HG02973 (cell line): ENCODE measurements at regions not wholly inside any gene's neighbourhood (a gene's known extent, or its start where the extent isn't known, plus 50 kb on each side); places are given as distances from the start of the nearest gene placed in this dataset.
"Not testable (repeated sequence)": the region's sequence is repeated elsewhere in the genome, so short reads cannot be mapped to it uniquely, and the experiment has no call there.

ENCODE experiments used
- ATAC-seq: cut with Tn5 transposase; IDR thresholded peaks from one replicate; pipeline ENCODE4 v1.9.1; 2021; ENCODE audit warnings: moderate library complexity; ENCODE audit not compliant: unreplicated experiment

DNA sequence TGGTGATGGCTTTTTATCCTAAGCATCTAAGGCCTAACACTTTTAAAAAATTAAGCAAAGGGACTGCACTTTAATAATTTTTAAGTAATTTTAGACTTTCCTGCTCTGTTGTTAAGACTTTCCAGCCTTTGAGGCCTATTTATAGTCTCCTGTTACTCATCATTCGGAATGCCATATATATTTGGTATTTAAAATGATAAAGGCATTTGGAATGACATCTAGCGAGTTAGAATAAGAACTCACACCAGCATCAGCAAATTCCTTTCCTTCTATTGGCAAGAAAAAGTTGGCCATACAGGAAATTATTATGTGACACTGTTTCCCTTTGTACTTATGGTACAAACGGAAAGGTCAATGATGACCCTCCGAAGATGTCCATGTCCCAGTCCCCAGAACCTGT, 88.1 kb upstream of the STMND1 start:
- ATAC-seq, result no peak

GRCh38 chr6:17012421-17013225, 89.2 kb upstream of the STMND1 start:
- ATAC-seq, result no peak

- ATAC-seq, result no peak
Measured at GRCh38 chr6:17011985-17012384, 89.9 kb upstream of the STMND1 start.

DNA sequence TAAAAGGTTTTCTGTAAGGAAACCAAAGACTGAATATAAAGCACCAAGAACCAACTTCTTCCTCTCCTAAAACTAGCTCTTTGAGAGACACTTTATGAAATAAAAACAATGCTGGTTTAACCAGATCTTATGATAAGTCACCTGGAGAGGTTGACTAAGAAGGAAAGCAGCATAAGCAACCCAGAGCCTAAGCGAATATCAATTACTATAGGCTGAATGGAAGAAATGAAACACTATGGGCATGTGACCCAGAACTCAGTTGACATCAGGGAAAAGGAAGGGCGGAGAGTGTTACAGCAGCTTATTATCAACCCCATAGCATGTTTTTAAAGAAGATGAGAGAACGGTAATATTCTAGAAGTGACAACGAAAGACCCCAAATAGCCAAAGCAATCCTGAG, 94.1 kb upstream of the STMND1 start:
- no peak for ATAC-seq

DNA sequence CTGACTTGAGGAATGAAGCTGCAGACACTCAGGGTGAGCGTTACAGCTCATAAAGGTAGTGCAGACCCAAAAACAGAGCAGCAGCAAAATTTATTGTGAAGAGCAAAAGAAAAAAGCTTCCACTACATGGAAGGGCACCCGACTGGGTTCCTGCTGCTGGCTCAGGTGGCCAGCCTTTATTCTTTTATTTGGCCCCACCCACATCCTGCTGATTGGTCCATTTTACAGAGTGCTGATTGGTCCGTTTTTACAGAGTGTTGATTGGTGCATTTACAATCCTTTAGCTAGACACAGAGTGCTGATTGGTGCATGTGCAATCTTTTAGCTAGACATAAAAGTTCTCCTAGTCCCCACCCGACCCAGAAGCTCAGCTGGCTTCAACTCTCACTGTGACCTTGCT, 95.3 kb upstream of the STMND1 start:
- ATAC-seq, result no peak

- no peak for ATAC-seq
Measured at GRCh38 chr6:17004269-17004668, 97.6 kb upstream of the STMND1 start.

DNA sequence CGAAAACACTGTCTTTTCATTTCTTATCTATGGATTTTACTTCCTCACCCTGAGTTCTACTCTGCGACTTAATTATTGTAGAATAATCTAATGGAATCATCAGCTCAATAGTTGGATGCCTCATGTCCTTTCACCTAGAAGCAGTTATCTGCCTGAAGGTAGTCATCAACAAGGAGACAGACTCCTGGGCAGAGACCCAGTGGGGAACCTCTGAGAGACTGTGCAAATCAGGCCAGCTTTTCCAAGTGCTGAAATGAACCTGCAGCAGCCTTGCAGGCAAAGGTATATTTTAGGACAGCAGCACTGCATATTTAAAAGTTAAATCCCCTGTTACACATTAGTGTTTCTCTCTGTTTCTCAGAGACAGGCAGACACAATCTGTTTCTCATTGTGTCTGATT, 99.7 kb upstream of the STMND1 start:
- ATAC-seq, result no peak

- ATAC-seq, result no peak
Measured at GRCh38 chr6:17001188-17001587, 100.7 kb upstream of the STMND1 start.

DNA sequence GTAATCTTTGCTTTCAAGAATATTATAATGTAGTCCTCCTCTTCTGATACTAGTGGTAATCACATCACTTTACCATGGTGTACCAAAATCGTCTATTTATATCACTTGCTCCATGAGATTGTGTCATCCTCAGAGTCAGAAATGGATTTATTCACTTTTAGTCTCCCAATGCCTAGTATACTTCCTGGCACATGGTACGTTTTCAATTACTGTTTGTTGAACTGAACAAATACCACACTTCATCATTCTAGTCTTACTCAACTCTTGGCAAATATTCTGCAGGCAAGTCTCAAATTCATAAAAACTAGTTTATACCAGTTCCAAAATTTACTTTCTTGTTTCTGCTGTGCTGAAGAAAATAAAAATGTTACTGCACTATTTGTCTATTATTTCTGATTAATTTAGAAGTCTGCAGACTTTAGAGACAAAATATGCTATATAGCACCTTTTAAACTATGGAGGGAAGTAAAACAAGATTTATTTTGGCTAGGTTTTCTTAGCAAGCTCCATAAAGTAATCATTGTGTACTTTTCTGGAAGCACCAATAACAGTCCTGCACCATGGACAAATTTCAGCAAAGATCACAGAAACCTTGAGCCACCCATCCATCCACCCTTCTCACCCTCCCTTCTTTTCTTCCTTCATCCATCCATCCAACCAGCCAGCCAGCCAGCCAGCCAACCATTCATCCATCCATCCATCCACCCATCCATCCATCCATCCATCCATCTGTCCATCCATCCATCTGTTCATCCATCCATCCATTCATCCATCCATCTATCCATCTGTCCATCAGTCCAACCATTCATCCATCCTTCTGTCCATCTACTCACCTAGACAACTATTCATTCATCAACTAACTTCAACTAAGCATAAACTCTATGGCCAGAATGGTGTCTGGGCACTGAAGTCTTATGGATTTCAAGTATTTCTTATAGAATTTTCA, 102.1 kb upstream of the STMND1 start:
- ATAC-seq, result no peak

DNA sequence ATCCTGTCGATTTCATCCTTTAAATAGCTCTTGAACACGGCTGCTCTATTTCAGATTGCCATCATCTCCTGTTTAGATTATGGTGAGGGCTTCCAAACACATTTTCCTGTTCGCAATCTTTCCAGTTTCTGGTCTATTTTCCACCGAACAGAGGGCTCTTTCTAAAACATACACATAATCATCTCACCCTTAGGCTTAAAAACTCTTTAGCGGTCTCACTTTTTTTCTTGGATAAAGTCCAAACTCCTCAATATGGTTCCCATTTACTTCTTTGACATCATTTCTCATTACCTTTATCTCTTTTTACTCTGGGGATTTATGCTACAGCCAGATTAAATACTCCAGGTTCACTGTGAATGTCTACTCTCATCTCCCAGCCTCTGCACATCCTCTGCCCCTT, 103.4 kb upstream of the STMND1 start:
- no peak for ATAC-seq

GRCh38 chr6:16995511-16996250, 106.2 kb upstream of the STMND1 start:
- ATAC-seq, result no peak

DNA sequence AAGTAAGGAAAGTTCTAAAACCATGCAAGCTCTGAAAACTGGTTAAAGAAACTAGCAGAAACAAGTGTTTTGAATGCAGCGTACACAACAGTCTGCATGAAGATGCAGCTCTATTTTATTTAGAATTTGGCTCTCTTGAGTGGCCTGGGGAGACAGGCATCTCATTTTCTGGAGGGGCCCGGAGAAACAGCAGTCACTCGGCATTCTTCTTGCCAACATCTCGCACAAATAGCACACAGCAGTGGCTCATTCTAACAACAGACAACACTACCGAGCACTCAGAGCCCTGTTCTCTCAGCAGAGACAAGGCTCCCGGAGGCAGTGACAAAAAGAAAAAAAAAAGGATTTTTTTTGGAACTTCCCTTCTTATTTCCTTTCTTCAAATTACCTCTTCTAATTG, 108.5 kb upstream of the STMND1 start:
- ATAC-seq, result no peak

DNA sequence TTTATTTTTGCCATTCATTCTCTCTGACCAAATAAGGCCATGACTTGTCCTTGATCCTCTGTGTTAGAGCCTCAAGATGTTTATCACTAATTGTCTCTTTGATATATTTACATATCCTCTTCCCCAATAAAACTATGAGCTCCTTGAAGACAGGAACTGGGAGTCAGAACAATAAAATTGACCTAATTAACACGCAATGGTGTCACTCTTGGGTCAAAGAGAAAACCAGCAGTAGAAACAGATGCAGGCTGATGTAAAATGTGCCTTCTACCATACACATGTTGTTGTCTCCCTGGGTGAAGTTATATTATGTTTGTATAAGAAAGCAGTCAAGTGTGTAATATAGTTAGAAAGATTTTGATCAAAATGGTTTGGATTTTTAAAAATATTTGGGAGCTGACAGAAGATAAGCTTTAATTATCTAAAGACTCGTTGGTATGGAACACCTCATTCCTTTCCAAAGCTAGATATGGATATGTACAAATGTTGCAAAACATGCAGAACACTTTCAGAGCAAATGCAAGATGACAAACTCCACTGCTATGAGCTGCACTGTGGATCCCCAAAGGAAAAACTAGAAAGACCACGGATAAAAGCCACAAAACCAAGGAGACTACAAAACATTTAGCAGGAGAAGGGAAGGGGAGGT, 109.7 kb upstream of the STMND1 start:
- no peak for ATAC-seq

- ATAC-seq, result not testable (repeated sequence)
Measured at GRCh38 chr6:16989976-16990375, 111.9 kb upstream of the STMND1 start.

- no peak for ATAC-seq
Measured at GRCh38 chr6:16989382-16989781, 112.5 kb upstream of the STMND1 start.

- no peak for ATAC-seq
Measured at GRCh38 chr6:16987996-16988395, 113.9 kb upstream of the STMND1 start.

GRCh38 chr6:16985513-16986284, 116.2 kb upstream of the STMND1 start:
- ATAC-seq, result no peak

DNA sequence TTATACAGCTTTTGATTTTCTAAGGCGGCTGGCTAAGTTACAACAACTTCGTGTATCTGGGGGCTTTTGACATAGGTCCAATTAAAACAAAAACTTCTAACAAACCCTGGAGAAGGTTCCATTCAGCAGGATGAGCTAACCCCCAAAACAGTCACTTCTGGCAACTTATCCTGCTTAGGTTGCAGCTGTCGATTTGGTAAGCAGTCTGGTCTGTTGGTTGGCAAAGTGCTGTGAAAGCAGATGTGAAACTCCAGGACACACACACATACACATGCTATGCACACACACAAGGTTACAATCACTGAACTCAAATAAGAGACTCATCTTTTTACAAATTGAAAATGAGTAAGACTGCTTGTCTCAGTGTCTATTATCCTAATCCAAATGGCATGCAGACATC, 119.0 kb upstream of the STMND1 start:
- ATAC-seq, result no peak

GRCh38 chr6:16979677-16980370, 122.0 kb upstream of the STMND1 start:
- ATAC-seq, result no peak
